Right lobe of liver (tissue), 6 donors: ENCODE measurements at regions not wholly inside any gene's neighbourhood (a gene's known extent, or its start where the extent isn't known, plus 50 kb on each side); places are given as distances from the start of the nearest gene placed in this dataset.
A peak's percentile ranks its signal among the peaks of the same experiment; 100 is the strongest.

ENCODE experiments used
- ATAC-seq, 4 donors: fragments of 200-7000 bp; cut with Tn5 transposase; one replicate each; pipeline ENCODE4 v1.9.1; 2020; ENCODE audit warnings: mild to moderate bottlenecking in 4 of 4, moderate library complexity in 4 of 4
- DNase-seq, 3 donors: peaks; one replicate each; pipeline ENCODE4 v3.0.0-alpha.2; 2020
- H3K27ac ChIP-seq, 3 donors: fragments of 200-600 bp; one replicate each; pipeline ENCODE4 v1.8.0; 2022
- H3K27me3 ChIP-seq, 2 donors: fragments of 200-600 bp; one replicate each; pipeline ENCODE4 v1.8.0; 2022
- H3K36me3 ChIP-seq, 4 donors: fragments of 200-600 bp; sonication (generic) in 1 of 4; one replicate each; pipeline versions ENCODE4 v1.5.1 to v1.8.0; 2017 to 2022; ENCODE audit warnings: control low read depth in 1 of 4
- H3K4me1 ChIP-seq, 4 donors: fragments of 200-600 bp; sonication (generic) in 1 of 4; one replicate each; pipeline versions ENCODE4 v1.5.1 to v1.8.0; 2017 to 2022; ENCODE audit warnings: control low read depth in 1 of 4
- H3K4me3 ChIP-seq, 3 donors: fragments of 200-600 bp; one replicate each; pipeline ENCODE4 v1.8.0; 2022
- H3K9me3 ChIP-seq, 4 donors: fragments of 200-600 bp; sonication (generic) in 1 of 4; one replicate each; pipeline versions ENCODE4 v1.5.1 to v1.8.0; 2017 to 2022; ENCODE audit warnings: control low read depth in 1 of 4
- POLR2A ChIP-seq: fragments of 450-650 bp; IDR thresholded peaks from one replicate; pipeline ENCODE4 v1.6.1; 2017; ENCODE audit warnings: antibody characterized with exemption, mild to moderate bottlenecking
- WGBS: methylation state at CpG from one replicate; pipeline ENCODE4 v1.1.6; 2018; ENCODE audit warnings: low coverage, low lambda C conversion rate; ENCODE audit not compliant: insufficient coverage; ENCODE audit errors: missing lambda C conversion rate; 5-methylcytosine and 5-hydroxymethylcytosine counted together
- intact Hi-C, 2 donors: fragments of 100-400 bp; cut with DNase I; formaldehyde crosslinking; loops; one replicate each; pipeline versions ENCODE4 v1.11.2 to v1.14.1; 2022
- TF ChIP-seq, protein P1 (sequence below), 4 donors: fragments of 200-600 bp in 3 of 4; fragments of 450-650 bp in 1 of 4; IDR thresholded peaks; one replicate each; pipeline versions ENCODE4 v1.5.1 to v1.8.0; 2016 to 2022; ENCODE audit warnings: antibody characterized with exemption in 4 of 4, mild to moderate bottlenecking in 2 of 4
- donor health status: DM: no; HTN: yes; CAD: no.
- donor health status: DM: no; HTN: no; CAD: no.
- donor health status: DM: no; HTN: no; CAD: no.
- donor health status: DM: no; HTN: yes; CAD: no.
- donor health status: DM: no; HTN: yes; CAD: no.

DNA sequence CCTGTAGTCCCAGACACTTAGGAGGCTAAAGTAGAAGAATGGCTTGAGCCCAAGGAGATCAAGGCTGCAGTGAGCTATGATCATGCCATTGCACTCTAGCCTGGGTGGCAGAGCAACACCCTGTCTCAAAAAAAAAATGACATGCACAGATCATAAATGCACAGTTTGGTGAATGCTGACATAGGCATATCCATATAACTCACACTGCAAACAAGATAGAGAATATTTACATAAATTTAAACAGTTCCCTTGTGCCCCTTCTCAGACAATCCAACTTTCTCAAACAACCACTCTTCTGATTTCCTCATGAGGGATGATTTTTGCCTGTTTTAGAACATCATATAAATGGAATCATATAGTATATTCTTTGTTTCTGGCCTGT lies 88.7 kb upstream of the CAST start:
- intact Hi-C loops, result no loop called here
- Histone ChIP-seq H3K36me3 (no peaks in the 10 kb centered on the region), H3K9me3 (no peaks in the 10 kb centered on the region), H3K27me3 (no peaks in the 10 kb centered on the region), H3K27ac (no peak overlapping the region), H3K4me3 (no peak overlapping the region), H3K4me1 (no peaks in the 10 kb centered on the region)
- TF ChIP-seq, protein P1, sequence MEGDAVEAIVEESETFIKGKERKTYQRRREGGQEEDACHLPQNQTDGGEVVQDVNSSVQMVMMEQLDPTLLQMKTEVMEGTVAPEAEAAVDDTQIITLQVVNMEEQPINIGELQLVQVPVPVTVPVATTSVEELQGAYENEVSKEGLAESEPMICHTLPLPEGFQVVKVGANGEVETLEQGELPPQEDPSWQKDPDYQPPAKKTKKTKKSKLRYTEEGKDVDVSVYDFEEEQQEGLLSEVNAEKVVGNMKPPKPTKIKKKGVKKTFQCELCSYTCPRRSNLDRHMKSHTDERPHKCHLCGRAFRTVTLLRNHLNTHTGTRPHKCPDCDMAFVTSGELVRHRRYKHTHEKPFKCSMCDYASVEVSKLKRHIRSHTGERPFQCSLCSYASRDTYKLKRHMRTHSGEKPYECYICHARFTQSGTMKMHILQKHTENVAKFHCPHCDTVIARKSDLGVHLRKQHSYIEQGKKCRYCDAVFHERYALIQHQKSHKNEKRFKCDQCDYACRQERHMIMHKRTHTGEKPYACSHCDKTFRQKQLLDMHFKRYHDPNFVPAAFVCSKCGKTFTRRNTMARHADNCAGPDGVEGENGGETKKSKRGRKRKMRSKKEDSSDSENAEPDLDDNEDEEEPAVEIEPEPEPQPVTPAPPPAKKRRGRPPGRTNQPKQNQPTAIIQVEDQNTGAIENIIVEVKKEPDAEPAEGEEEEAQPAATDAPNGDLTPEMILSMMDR (IDR thresholded peaks at IDR 0.05), result no peak
- no peak for TF ChIP-seq POLR2A
- DNase-seq (no peak), ATAC-seq (no peak)

DNA sequence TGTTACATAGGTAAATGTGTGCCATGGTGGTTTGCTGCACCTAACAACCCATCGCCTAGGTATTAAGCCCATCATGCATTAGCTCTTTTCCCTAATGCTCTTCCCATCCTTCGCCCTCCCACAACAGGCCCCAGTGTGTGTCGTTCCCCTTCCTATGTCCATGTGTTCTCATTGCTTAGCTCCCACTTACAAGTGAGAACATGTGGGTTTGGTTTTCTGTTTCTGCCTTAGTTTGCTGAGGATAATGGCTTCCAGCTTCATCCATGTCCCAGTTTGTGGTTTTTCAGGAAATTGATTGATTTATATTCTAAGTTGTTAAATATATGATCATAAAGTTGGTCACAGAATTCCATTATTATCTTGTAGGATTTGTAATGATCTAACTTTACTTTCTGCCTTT lies 85.3 kb upstream of the CAST start:
- H3K36me3 ChIP-seq, result no peaks in the 10 kb centered on the region
- WGBS, result 96% methylated on average over 3 of the region's 3 CpGs
- no peak overlapping the region for H3K4me3 ChIP-seq
- no peak for TF ChIP-seq POLR2A
- TF ChIP-seq, protein P1 (IDR thresholded peaks at IDR 0.05), result no peak
- no peaks in the 10 kb centered on the region for H3K9me3 ChIP-seq
- no peak overlapping the region for H3K27ac ChIP-seq
- ATAC-seq (no peak), DNase-seq (no peak)
- intact Hi-C loops, result no loop called here
- H3K27me3 ChIP-seq, result no peaks in the 10 kb centered on the region
- no peaks in the 10 kb centered on the region for H3K4me1 ChIP-seq

DNA sequence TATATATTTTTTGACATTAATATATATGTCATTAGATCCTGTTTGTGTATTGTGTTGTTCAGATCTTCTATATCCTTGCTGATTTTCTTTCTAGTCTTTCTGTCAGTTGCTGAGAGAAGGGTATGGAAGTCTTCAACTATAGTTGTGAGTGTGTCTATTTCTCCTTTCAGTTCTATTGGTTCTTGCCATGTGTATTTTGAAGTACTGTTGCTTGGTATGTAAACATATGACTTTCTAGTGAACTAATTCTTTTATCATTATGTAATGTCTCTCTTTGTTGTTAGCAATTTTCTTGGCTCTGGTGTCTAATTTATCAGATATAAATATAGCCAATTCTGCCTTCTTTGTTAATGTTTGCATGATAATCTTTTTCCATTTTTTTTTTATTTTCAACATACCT lies 84.3 kb upstream of the CAST start:
- TF ChIP-seq POLR2A, result no peak
- TF ChIP-seq, protein P1 (IDR thresholded peaks at IDR 0.05), result no peak
- Histone ChIP-seq H3K4me1 (no peaks in the 10 kb centered on the region), H3K27me3 (no peaks in the 10 kb centered on the region), H3K9me3 (no peaks in the 10 kb centered on the region), H3K27ac (no peak overlapping the region), H3K36me3 (no peaks in the 10 kb centered on the region), H3K4me3 (no peak overlapping the region)
- intact Hi-C loops, result no loop called here
- ATAC-seq (no peak), DNase-seq (no peak)

DNA sequence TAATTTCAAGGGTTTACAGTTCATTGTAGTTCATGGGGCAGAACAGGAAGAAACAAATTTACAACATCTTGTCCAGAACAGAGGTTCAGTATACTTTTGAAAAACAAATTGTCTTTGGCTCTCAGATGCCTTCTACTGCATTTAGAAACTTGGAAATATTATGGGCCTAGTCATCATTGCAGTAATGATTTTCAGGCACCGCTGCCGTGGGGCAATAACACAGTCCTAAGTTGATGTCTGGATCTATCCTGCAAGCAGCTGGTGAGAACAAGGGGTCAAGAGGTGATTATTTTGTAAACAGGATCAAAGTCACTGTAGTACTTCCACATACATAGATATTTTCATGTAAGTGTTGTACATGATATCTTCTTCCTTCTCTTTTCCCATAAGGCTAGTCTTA lies 82.5 kb upstream of the CAST start:
- TF ChIP-seq, protein P1 (IDR thresholded peaks at IDR 0.05), result no peak
- TF ChIP-seq POLR2A, result no peak
- no peaks in the 10 kb centered on the region for H3K36me3 ChIP-seq
- intact Hi-C loops, result no loop called here
- no peaks in the 10 kb centered on the region for H3K27me3 ChIP-seq
- WGBS, result 55% methylated on average over 2 of the region's 2 CpGs
- no peak overlapping the region for H3K4me3 ChIP-seq
- no peak overlapping the region for H3K27ac ChIP-seq
- peak in 1 of 4 donors; percentile 28 for ATAC-seq
- H3K4me1 ChIP-seq, result no peaks in the 10 kb centered on the region
- no peaks in the 10 kb centered on the region for H3K9me3 ChIP-seq
- DNase-seq, result no peak

DNA sequence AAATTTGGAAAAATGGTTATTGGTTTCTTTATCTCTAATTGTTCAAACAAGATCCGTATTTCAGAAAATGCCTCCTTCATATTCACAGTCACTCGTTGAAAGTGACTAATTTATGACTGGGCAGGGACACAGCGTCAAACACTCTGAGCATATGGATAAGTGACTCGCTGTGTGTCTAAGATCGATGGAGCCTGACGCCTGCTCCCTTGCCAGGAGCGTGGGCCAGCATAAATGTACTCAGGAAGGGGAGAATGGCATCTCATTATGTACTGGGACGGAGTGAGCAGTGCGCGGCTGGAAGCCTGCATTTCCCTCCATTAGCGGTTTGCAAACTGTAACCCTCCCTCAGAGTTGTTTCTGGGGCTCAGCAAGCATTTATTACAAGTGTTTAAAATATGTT lies 79.8 kb upstream of the CAST start:
- TF ChIP-seq, protein P1 (IDR thresholded peaks at IDR 0.05), result no peak
- TF ChIP-seq POLR2A, result no peak
- Histone ChIP-seq H3K4me1 (no peaks in the 10 kb centered on the region), H3K4me3 (no peak overlapping the region), H3K36me3 (no peaks in the 10 kb centered on the region), H3K27me3 (no peaks in the 10 kb centered on the region), H3K9me3 (no peaks in the 10 kb centered on the region), H3K27ac (no peak overlapping the region)
- 84% methylated on average over 8 of the region's 11 CpGs for WGBS
- DNase-seq (no peak), ATAC-seq (no peak)
- intact Hi-C loops, result no loop called here
